ENCODE measurements at regions not wholly inside any gene's neighbourhood (a gene's known extent, or its start where the extent isn't known, plus 50 kb on each side); places are given as distances from the start of the nearest gene placed in this dataset.

DNA sequence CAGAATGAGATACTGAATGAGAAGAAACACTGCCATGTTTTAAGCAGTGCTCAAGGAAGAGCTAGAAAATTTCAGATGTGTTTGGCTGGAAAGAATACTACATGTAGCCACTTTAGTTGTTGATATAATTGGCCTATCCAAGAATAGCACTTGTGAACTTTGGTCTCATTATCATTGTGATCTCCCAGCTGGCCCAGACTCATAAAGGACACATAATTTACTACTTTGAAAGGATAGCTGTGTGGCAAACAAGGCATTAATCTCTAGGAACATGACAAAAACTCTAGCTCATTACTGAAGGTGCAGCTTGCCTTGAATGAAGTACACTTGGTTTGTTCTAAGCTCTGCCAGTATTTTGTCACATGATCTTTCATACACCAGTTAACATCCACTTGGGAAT, 356.3 kb downstream of the CSNK1G3 start:
- no peak for TF ChIP-seq CTCF (tag by site-specific recombination; IDR thresholded peaks at IDR 0.05)
- no peak for TF ChIP-seq ZNF510 (tag by site-specific recombination; IDR thresholded peaks at IDR 0.05; ENCODE audit: insufficient replicate concordance)
- no peak for TF ChIP-seq ZNF837 (tag by site-specific recombination; IDR thresholded peaks at IDR 0.05)
- no peak; the same call in 1 of the 2 replicates for TF ChIP-seq FEZF1 (tag by site-specific recombination; IDR thresholded peaks at IDR 0.05)
- TF ChIP-seq ZNF426 (tag by site-specific recombination; IDR thresholded peaks at IDR 0.05): no peak

All from HEK293 (cell line).